Tibial nerve (tissue), 4 donors: ENCODE measurements at regions not wholly inside any gene's neighbourhood (a gene's known extent, or its start where the extent isn't known, plus 50 kb on each side); places are given as distances from the start of the nearest gene placed in this dataset.

Experiments
- DNase-seq, 2 donors: peaks; one replicate each; pipeline ENCODE4 v3.0.0-alpha.2; 2019; ENCODE audit warnings: low spot score in 2 of 2
- H3K27ac ChIP-seq, 4 donors: fragments of 200-600 bp; sonication (generic) in 3 of 4; one replicate each; pipeline ENCODE4 v1.5.1; 2017 to 2019; ENCODE audit warnings: mild to moderate bottlenecking in 1 of 4
- H3K27me3 ChIP-seq, 2 donors: fragments of 200-600 bp; sonication (generic) in 1 of 2; one replicate each; pipeline versions ENCODE4 v1.5.1 to v1.6.0; 2017 to 2019
- H3K36me3 ChIP-seq, 3 donors: fragments of 200-600 bp; sonication (generic); one replicate each; pipeline ENCODE4 v1.5.1; 2018 to 2019
- H3K4me1 ChIP-seq, 4 donors: fragments of 200-600 bp; sonication (generic) in 3 of 4; one replicate each; pipeline ENCODE4 v1.5.1; 2017 to 2019
- H3K4me3 ChIP-seq, 4 donors: fragments of 200-600 bp; sonication (generic) in 3 of 4; one replicate each; pipeline ENCODE4 v1.5.1; 2017 to 2019; ENCODE audit warnings: mild to moderate bottlenecking in 1 of 4, moderate library complexity in 1 of 4
- H3K9me3 ChIP-seq, 4 donors: fragments of 200-600 bp; sonication (generic) in 3 of 4; one replicate each; pipeline ENCODE4 v1.5.1; 2017 to 2019
- CTCF ChIP-seq, 5 experiments: fragments of 200-600 bp in 3 of 5; fragments of 450-650 bp in 2 of 5; sonication (generic) in 3 of 5; IDR thresholded peaks; one replicate each; pipeline ENCODE4 v1.5.1; 2016 to 2019; ENCODE audit warnings: antibody characterized with exemption in 5 of 5, mild to moderate bottlenecking in 3 of 5, moderate library complexity in 2 of 5
- EP300 ChIP-seq, 2 donors: sonication (generic); formaldehyde crosslinking; IDR thresholded peaks; one replicate each; pipeline ENCODE4 v1.6.1; 2017; ENCODE audit warnings: antibody characterized with exemption in 2 of 2, mild to moderate bottlenecking in 1 of 2
- POLR2A ChIP-seq, 2 donors: fragments of 450-650 bp; IDR thresholded peaks; one replicate each; pipeline ENCODE4 v1.6.1; 2017; ENCODE audit warnings: antibody characterized with exemption in 2 of 2, mild to moderate bottlenecking in 2 of 2, moderate library complexity in 2 of 2
- whole genome bisulfite sequencing, 2 donors: methylation state at CpG; one replicate each; pipeline ENCODE4 v1.1.5; 2018; 5-methylcytosine and 5-hydroxymethylcytosine counted together

DNA sequence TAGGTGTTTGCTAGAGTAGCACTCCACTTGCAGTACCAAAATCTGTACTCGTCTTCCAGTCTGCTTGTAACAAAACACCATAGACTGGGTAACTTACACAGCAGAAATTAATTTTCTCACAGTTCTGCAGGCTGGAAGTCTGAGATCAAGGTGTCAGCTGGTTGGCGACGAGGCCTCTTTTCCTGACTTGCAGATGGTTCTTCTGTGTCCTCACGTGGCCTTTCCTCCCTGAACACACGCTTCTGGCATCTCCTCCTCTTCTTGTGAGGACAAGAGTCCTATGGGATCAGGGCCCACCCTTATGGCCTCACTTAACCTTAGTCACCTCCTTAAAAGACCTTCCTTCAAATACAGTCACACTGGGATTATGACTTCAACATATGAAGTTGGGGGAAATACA is 493.5 kb upstream of the MYT1L start:
- Histone ChIP-seq H3K4me3 (no peak overlapping the region), H3K27ac (no peak overlapping the region), H3K36me3 (no peaks in the 10 kb centered on the region), H3K27me3 (no peaks in the 10 kb centered on the region), H3K4me1 (no peaks in the 10 kb centered on the region), H3K9me3 (peaks cover 0 to 19% (median 1%) of the 10 kb centered on the region in 4 donors)
- TF ChIP-seq POLR2A (IDR thresholded peaks at IDR 0.05) (no peak), EP300 (IDR thresholded peaks at IDR 0.05) (no peak), CTCF (IDR thresholded peaks at IDR 0.05) (no peak)
- 74% methylated on average over 5 of the region's 5 CpGs for WGBS, 2 donors
- DNase-seq, result no peak

- H3K4me3 ChIP-seq, result no peak overlapping the region
- peaks cover 0 to 19% (median 1%) of the 10 kb centered on the region in 4 donors for H3K9me3 ChIP-seq
- no peaks in the 10 kb centered on the region for H3K4me1 ChIP-seq
- no peak for DNase-seq
- no peaks in the 10 kb centered on the region for H3K27me3 ChIP-seq
- WGBS, 2 donors, result 59 to 67% methylated on average over 3 of the region's 3 CpGs
- no peak overlapping the region for H3K27ac ChIP-seq
- TF ChIP-seq EP300 (IDR thresholded peaks at IDR 0.05), result no peak
- no peak for TF ChIP-seq POLR2A (IDR thresholded peaks at IDR 0.05)
- TF ChIP-seq CTCF (IDR thresholded peaks at IDR 0.05), result no peak
- no peaks in the 10 kb centered on the region for H3K36me3 ChIP-seq
Observed at GRCh38 chr2:2823061-2823753, 492.1 kb upstream of the MYT1L start.

DNA sequence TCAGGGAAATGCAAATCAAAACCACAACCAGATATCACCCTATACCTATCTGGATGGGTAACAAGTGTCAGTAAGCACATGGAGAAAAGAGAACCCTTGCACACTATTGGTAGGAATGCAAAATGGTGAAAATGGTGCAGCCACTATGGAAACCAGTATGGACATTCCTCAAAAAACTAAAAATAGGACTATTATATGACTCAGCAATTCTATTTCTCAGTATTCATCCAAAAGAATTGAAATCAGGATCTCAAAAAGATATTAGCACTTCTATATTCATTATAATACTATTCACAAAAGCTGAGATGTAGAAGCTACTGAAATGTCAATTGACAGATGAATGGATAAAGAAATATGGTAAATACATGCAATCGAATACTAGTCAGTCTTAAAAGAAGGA is 491.1 kb upstream of the MYT1L start:
- TF ChIP-seq POLR2A (IDR thresholded peaks at IDR 0.05), result no peak
- no peak for TF ChIP-seq CTCF (IDR thresholded peaks at IDR 0.05)
- no peak for TF ChIP-seq EP300 (IDR thresholded peaks at IDR 0.05)
- Histone ChIP-seq H3K4me1 (no peaks in the 10 kb centered on the region), H3K27ac (no peak overlapping the region), H3K36me3 (no peaks in the 10 kb centered on the region), H3K4me3 (no peak overlapping the region), H3K9me3 (peaks cover 0 to 19% (median 1%) of the 10 kb centered on the region in 4 donors), H3K27me3 (no peaks in the 10 kb centered on the region)
- no peak for DNase-seq
- 91 to 97% methylated on average over 1 of the region's 1 CpG for WGBS, 2 donors

GRCh38 chr2:2812648-2813047 is 481.6 kb upstream of the MYT1L start:
- H3K4me1 ChIP-seq, result no peaks in the 10 kb centered on the region
- H3K36me3 ChIP-seq, result no peaks in the 10 kb centered on the region
- no peak for DNase-seq
- H3K4me3 ChIP-seq, result no peak overlapping the region
- no peak for TF ChIP-seq POLR2A (IDR thresholded peaks at IDR 0.05)
- TF ChIP-seq CTCF (IDR thresholded peaks at IDR 0.05), result no peak
- no peak for TF ChIP-seq EP300 (IDR thresholded peaks at IDR 0.05)
- no peaks in the 10 kb centered on the region for H3K27me3 ChIP-seq
- peaks cover 0 to 25% (median 0%) of the 10 kb centered on the region in 4 donors for H3K9me3 ChIP-seq
- WGBS, 2 donors, result 73 to 82% methylated on average over 2 of the region's 2 CpGs
- H3K27ac ChIP-seq, result no peak overlapping the region

GRCh38 chr2:2812117-2812516 is 481.0 kb upstream of the MYT1L start:
- H3K4me1 ChIP-seq, result no peaks in the 10 kb centered on the region
- TF ChIP-seq EP300 (IDR thresholded peaks at IDR 0.05) (no peak), POLR2A (IDR thresholded peaks at IDR 0.05) (no peak), CTCF (IDR thresholded peaks at IDR 0.05) (no peak)
- no peaks in the 10 kb centered on the region for H3K27me3 ChIP-seq
- H3K4me3 ChIP-seq, result no peak overlapping the region
- peaks cover 0 to 25% (median 0%) of the 10 kb centered on the region in 4 donors for H3K9me3 ChIP-seq
- WGBS, 2 donors, result 64% methylated on average over 3 of the region's 3 CpGs
- no peak overlapping the region for H3K27ac ChIP-seq
- no peak for DNase-seq
- H3K36me3 ChIP-seq, result no peaks in the 10 kb centered on the region
